DOHH2 (cell line): ENCODE measurements at regions not wholly inside any gene's neighbourhood (a gene's known extent, or its start where the extent isn't known, plus 50 kb on each side); places are given as distances from the start of the nearest gene placed in this dataset.

Source experiments
- H3F3A ChIP-seq: fragments of 200-600 bp; sonication (generic), shearing (Covaris generic); 2 replicates; pipeline ENCODE4 v1.6.0; 2016; ENCODE audit warnings: antibody characterized with exemption, mild to moderate bottlenecking; ENCODE audit not compliant: control insufficient read depth, insufficient read depth
- H3K27ac ChIP-seq: fragments of 200-600 bp; sonication (generic); 2 replicates; pipeline ENCODE4 v1.5.1; 2014; ENCODE audit warnings: low read depth, mild to moderate bottlenecking, low read length, moderate library complexity
- H3K27me3 ChIP-seq: fragments of 200-600 bp; sonication (generic); 2 replicates; pipeline ENCODE4 v1.6.1; 2014; ENCODE audit warnings: mild to moderate bottlenecking, low read length, mixed read lengths; ENCODE audit not compliant: control insufficient read depth
- H3K36me3 ChIP-seq: fragments of 200-600 bp; sonication (generic); 2 replicates; pipeline ENCODE4 v1.6.1; 2014; ENCODE audit warnings: mild to moderate bottlenecking, low read length, moderate library complexity, mixed read lengths; ENCODE audit not compliant: control insufficient read depth
- H3K4me1 ChIP-seq: fragments of 200-600 bp; sonication (generic); 2 replicates; pipeline ENCODE4 v1.6.1; 2014; ENCODE audit warnings: mild to moderate bottlenecking, low read length, mixed read lengths; ENCODE audit not compliant: control insufficient read depth
- H3K4me2 ChIP-seq: fragments of 200-600 bp; sonication (generic); 2 replicates; pipeline ENCODE4 v1.6.0; 2014; ENCODE audit warnings: mild to moderate bottlenecking, low read length, moderate library complexity
- H3K4me3 ChIP-seq: fragments of 200-600 bp; sonication (generic); 2 replicates; pipeline ENCODE4 v1.5.1; 2014; ENCODE audit warnings: mild to moderate bottlenecking, low read length, mixed read lengths
- H3K79me2 ChIP-seq: fragments of 200-600 bp; sonication (generic); 2 replicates; pipeline ENCODE4 v1.6.1; 2014; ENCODE audit warnings: mild to moderate bottlenecking, low read length, mixed read lengths; ENCODE audit not compliant: control insufficient read depth
- H3K9me2 ChIP-seq: fragments of 200-600 bp; sonication (generic); replicated peaks from 2 replicates; pipeline ENCODE4 v1.6.1; 2014; ENCODE audit warnings: mild to moderate bottlenecking, low read length, mixed read lengths; ENCODE audit not compliant: control insufficient read depth
- H3K9me3 ChIP-seq: fragments of 200-600 bp; sonication (generic); 2 replicates; pipeline ENCODE4 v1.6.1; 2014; ENCODE audit warnings: antibody characterized with exemption, low read length, mixed read lengths; ENCODE audit not compliant: control insufficient read depth, insufficient read depth
- H4K20me1 ChIP-seq: fragments of 200-600 bp; sonication (generic); 2 replicates; pipeline ENCODE4 v1.6.0; 2014; ENCODE audit warnings: low read depth, mild to moderate bottlenecking, antibody characterized with exemption, low read length, moderate library complexity; ENCODE audit not compliant: control insufficient read depth, insufficient read depth
- EZH2phosphoT487 ChIP-seq: fragments of 200-600 bp; sonication (generic); IDR thresholded peaks from 2 replicates; pipeline ENCODE4 v1.6.1; 2017; ENCODE audit warnings: borderline replicate concordance, mild to moderate bottlenecking, antibody characterized with exemption, low read length, moderate library complexity, mixed read lengths
- TF ChIP-seq, protein P1 (sequence below): fragments of 200-600 bp; sonication (generic); IDR thresholded peaks from one replicate; pipeline ENCODE4 v1.5.1; 2014; ENCODE audit warnings: antibody characterized with exemption, mild to moderate bottlenecking, low read depth, low read length; ENCODE audit not compliant: poor library complexity, severe bottlenecking

DNA sequence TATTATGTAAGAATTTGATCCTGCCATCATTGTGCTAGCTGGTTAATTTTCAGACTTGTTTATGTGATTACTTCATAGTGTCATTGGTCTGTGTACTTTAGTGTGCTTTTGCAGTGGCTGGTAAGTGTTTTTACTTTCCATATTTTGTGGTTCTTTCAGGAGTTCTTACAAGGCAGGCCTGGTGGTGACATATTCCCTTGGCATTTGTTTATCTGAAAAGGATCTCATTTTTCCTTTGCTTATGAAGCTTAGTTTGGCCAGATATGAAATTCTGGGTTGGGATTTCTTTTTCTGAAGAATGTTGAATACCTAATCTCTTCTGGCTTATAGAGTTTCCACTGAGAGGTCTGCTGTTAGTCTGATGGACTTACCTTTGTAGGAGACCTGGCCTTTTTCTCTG, 72.8 kb upstream of the MC4R start:
- no peaks in the 10 kb centered on the region for H3K9me2 ChIP-seq
- no peaks in the 10 kb centered on the region; the same call in 1 of the 2 replicates for H3K9me3 ChIP-seq
- no peak overlapping the region for H3K27ac ChIP-seq
- H3K4me1 ChIP-seq, result no peaks in the 10 kb centered on the region
- no peak overlapping the region for H3K4me3 ChIP-seq
- no peak overlapping the region for H3K4me2 ChIP-seq
- H4K20me1 ChIP-seq, result no peaks in the 10 kb centered on the region
- H3K79me2 ChIP-seq, result no peaks in the 10 kb centered on the region
- no peaks in the 10 kb centered on the region for H3F3A ChIP-seq
- no peak for TF ChIP-seq EZH2phosphoT487
- TF ChIP-seq, protein P1, sequence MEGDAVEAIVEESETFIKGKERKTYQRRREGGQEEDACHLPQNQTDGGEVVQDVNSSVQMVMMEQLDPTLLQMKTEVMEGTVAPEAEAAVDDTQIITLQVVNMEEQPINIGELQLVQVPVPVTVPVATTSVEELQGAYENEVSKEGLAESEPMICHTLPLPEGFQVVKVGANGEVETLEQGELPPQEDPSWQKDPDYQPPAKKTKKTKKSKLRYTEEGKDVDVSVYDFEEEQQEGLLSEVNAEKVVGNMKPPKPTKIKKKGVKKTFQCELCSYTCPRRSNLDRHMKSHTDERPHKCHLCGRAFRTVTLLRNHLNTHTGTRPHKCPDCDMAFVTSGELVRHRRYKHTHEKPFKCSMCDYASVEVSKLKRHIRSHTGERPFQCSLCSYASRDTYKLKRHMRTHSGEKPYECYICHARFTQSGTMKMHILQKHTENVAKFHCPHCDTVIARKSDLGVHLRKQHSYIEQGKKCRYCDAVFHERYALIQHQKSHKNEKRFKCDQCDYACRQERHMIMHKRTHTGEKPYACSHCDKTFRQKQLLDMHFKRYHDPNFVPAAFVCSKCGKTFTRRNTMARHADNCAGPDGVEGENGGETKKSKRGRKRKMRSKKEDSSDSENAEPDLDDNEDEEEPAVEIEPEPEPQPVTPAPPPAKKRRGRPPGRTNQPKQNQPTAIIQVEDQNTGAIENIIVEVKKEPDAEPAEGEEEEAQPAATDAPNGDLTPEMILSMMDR, result no peak
- no peaks in the 10 kb centered on the region for H3K27me3 ChIP-seq
- H3K36me3 ChIP-seq, result no peaks in the 10 kb centered on the region

DNA sequence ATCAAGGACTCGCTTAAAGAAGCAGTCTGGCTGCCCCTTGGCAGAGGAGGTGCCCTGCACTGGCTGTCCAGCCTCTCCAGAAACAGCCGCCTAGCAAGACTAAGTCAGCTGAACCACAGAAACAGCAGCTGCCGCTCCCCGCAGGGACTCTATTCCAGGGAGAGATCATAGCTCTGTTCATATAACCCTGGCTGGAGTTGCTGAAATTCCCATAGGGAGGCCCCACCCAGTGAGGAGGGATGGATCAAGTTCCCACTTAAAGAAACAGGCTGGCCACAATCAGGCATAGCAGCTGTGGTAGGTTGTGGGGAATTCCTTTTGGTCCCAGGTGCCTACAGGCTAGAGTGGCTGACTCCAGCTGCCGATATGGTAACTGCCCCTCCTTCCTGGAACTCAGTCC, 74.2 kb upstream of the MC4R start:
- Histone ChIP-seq H3K36me3 (no peaks in the 10 kb centered on the region), H3K4me1 (no peaks in the 10 kb centered on the region), H3K9me3 (no peaks in the 10 kb centered on the region; the same call in 1 of the 2 replicates), H3K27ac (no peak overlapping the region), H3K4me3 (no peak overlapping the region), H3K27me3 (no peaks in the 10 kb centered on the region), H3K9me2 (no peaks in the 10 kb centered on the region), H4K20me1 (no peaks in the 10 kb centered on the region), H3K4me2 (no peak overlapping the region), H3K79me2 (no peaks in the 10 kb centered on the region), H3F3A (no peaks in the 10 kb centered on the region)
- no peak for TF ChIP-seq EZH2phosphoT487
- TF ChIP-seq, protein P1, result no peak

DNA sequence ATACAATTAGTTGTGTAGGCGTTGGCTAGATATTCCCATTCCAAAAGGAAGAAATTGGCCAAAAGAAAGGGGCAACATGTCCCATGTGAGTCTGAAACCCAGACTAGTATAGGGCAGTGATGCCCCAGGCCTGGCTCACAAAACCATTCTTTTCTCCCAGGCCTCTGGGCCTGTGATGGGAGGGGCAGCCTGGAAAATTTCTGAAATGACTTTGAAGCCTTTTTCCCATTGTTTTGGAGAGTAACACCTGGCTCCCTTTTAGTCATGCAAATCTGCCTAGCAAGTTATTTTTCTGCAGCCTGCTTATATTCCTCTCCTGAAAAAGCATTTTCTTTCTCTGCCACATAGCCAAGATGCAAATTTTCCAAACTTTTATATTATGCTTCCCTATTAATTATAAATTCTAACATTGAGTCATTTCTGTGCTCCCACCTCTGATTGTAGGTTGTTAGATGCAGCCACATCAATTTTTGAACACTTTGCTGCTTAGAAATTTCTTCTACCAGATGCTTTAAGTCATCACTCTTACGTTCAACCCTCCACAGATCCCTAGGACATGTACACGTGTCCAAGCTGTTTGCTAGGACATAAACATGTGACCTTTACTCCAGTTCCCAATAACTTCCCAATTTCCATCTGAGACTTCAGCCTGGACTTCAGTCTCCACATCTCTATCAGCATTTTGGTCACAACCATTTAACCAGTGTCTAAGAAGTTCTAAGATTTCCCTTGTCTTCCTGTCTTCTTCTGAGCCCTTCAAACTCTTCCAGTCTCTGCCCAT, 76.1 kb upstream of the MC4R start:
- H3K79me2 ChIP-seq, result no peaks in the 10 kb centered on the region
- H3K9me3 ChIP-seq, result no peaks in the 10 kb centered on the region; the same call in 1 of the 2 replicates
- no peaks in the 10 kb centered on the region for H3K4me1 ChIP-seq
- H3K4me2 ChIP-seq, result no peak overlapping the region
- no peak overlapping the region for H3K4me3 ChIP-seq
- no peaks in the 10 kb centered on the region for H3F3A ChIP-seq
- no peaks in the 10 kb centered on the region for H4K20me1 ChIP-seq
- H3K36me3 ChIP-seq, result no peaks in the 10 kb centered on the region
- no peaks in the 10 kb centered on the region for H3K27me3 ChIP-seq
- TF ChIP-seq, protein P1, result no peak
- TF ChIP-seq EZH2phosphoT487, result no peak
- no peak overlapping the region for H3K27ac ChIP-seq
- no peaks in the 10 kb centered on the region for H3K9me2 ChIP-seq
